ENCODE measurements at regions not wholly inside any gene's neighbourhood (a gene's known extent, or its start where the extent isn't known, plus 50 kb on each side); places are given as distances from the start of the nearest gene placed in this dataset.

- TF ChIP-seq, protein P1, sequence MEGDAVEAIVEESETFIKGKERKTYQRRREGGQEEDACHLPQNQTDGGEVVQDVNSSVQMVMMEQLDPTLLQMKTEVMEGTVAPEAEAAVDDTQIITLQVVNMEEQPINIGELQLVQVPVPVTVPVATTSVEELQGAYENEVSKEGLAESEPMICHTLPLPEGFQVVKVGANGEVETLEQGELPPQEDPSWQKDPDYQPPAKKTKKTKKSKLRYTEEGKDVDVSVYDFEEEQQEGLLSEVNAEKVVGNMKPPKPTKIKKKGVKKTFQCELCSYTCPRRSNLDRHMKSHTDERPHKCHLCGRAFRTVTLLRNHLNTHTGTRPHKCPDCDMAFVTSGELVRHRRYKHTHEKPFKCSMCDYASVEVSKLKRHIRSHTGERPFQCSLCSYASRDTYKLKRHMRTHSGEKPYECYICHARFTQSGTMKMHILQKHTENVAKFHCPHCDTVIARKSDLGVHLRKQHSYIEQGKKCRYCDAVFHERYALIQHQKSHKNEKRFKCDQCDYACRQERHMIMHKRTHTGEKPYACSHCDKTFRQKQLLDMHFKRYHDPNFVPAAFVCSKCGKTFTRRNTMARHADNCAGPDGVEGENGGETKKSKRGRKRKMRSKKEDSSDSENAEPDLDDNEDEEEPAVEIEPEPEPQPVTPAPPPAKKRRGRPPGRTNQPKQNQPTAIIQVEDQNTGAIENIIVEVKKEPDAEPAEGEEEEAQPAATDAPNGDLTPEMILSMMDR (IDR thresholded peaks at IDR 0.05) = no peak
- TF ChIP-seq POLR2A (IDR thresholded peaks at IDR 0.05) = no peak
Measured at GRCh38 chr19:30109565-30109964, 167.5 kb downstream of the URI1 start.

Data from thyroid gland (tissue), 4 donors.